GM19328 (cell line): ENCODE measurements at regions not wholly inside any gene's neighbourhood (a gene's known extent, or its start where the extent isn't known, plus 50 kb on each side); places are given as distances from the start of the nearest gene placed in this dataset.

Experiments
- ATAC-seq: cut with Tn5 transposase; IDR thresholded peaks from one replicate; pipeline ENCODE4 v1.9.1; 2021; ENCODE audit warnings: mild to moderate bottlenecking, moderate library complexity; ENCODE audit not compliant: unreplicated experiment

DNA sequence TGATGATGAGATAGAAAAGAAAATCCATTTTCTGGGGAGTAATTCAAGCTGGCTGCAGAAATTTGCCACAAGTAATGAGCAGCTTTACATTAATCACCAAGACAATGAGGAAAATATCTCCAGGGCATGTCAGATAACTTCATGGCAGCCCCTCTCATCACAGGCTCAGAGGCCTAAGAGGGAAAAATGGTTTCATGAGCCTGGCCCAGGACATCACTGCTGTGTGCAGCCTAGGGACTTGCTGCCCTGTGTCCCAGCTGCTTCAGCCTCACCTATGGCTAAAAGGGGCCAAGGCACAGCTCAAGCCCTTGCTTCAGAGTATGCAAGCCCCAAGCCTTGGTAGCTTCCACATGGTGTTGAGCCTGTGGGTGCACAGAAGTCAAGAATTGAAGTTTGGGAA, 161.7 kb downstream of the OPA1 start:
- ATAC-seq = no peak

DNA sequence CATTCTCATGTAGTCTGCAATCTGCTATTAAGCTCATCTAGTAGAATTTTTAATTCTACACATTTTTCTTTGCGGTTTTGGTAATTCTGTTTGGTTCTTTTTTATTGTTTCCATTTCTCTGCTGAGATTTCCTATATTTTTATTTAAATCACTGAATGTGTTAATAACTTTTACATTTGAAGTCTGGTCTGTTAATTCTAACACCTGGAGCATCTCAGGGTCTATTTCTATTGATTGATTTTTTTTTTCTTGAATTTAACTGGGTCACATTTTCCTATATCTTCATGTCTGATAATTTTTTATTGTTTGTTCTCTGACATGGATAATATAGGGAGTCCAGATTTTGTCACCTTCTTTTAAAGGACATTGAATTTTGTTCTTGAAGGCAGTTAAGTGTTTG, 163.5 kb downstream of the OPA1 start:
- no peak for ATAC-seq

DNA sequence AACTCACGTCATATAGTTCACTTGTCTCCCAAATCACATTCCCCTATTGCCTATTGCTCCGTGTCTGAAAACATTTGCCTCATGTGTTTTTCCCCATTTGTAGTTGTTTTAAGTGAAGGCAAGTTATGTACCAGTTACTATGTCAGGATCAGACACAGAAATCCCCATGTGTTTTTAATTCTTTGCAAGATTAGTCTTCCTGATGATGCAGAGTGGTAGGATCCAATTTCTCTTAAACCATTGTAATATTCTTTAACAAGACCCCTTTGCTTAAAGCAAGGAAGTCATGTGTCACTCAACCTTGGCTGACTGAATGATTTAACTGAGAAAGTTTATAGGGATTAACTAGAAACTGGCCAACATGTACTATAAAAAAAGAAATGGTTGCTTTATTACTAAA, 164.4 kb downstream of the OPA1 start:
- ATAC-seq = no peak

DNA sequence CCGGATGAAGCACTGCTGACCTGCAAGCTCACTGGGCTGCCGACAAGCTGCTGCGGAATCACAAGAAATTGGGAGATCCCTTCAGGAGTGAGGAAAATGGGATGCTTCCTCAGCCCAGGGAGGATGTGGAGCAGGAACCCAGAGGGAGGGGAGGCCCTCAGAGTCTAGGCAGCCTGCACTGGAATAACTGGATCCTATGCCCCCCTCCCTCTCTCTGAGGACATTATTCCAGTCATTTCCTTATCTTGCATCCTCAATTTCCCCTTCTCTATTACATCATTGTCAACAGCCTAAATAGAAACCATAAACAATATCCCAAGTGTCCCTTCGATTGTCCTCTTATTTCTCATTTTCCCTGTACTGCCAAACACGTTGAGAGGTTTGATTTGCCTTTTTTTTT, 169.0 kb downstream of the OPA1 start:
- no peak for ATAC-seq

DNA sequence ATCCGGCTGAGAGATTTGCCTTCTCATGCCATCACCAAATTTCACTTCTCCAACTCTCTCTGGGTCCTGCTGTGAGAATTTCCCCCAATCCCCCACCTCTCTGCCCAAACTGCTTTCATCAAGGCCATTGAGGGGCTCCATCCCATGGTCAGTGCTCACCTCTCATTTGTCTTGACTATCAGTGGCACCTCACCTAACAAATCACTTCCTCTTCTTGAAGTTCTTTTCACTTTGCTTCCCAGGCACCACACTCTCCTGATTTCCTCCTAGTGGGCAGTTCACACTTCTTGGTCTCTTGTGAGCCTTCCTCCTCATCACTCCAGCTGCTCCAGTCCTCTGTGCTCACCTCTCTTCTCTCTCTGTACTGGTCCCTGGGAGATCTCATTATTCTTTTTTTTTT, 169.6 kb downstream of the OPA1 start:
- ATAC-seq = no peak

DNA sequence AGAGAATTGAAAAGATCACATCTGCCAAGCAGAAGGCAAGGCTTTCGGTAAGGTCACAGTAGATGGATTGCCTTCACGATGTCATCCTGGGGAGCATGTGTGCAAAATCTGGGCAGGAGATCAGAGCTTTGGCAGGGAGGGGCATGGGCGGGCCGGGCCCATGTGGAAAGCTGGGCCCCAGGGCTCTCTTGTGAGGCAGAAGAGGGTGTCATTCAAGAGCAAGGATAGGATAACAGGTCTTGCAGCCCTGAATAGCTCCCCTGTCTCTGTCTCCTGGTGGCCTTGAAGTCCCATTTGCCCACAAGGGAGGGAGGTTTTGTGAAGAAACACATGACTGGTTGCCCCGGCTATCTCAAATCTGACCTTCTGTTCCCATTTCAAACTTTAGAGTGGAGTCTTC, 172.0 kb downstream of the OPA1 start:
- ATAC-seq = no peak

DNA sequence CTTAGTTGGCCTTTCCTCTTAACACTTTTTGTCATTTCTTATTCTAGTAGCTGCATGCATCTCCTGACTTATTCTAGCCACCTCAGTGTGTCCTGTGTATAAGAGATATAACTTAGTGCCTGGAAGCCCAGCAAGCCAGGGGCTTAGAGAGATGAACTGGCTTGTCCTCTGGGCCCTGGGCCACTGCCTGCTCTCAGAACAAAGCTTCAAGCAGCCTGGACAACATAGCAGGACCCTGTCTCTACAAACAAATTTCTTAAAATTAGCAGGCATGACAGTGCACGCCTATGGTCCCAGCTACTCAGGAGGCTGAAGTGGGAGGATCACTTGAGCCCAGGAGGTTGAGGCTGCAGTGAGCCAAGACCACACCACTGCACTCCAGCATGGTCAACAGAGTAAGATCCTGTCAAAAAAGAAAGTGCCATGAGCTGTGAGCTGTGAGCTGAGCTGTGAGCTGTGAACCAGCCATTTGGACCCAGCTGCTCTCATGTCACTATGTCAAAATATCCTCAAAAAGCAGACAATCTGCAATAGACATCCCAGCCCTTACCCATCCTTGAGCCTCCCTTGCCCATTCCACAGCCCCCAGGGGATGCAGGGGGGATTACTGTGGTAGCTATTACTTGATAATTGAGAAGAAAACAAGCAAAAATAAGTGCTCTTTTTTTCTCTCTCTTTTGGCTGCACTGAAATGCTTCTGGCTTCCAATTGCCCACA, 174.5 kb downstream of the OPA1 start:
- ATAC-seq = no peak

DNA sequence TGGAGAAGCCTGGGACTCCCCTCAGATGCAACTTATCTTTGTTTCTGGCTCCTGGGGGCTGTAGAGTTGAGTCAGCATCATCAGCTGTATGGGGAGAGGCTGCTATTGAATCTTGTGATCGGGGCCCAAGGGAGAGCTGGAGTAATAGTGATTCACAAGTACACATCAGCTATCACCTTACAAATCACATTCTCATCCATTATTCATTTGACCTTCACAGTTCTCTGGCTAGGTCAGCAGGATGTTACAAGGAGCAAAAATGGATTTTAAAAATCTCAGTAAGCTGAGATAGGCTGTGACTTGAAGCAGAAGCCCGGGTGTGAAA, 175.0 kb downstream of the OPA1 start:
- ATAC-seq = no peak

DNA sequence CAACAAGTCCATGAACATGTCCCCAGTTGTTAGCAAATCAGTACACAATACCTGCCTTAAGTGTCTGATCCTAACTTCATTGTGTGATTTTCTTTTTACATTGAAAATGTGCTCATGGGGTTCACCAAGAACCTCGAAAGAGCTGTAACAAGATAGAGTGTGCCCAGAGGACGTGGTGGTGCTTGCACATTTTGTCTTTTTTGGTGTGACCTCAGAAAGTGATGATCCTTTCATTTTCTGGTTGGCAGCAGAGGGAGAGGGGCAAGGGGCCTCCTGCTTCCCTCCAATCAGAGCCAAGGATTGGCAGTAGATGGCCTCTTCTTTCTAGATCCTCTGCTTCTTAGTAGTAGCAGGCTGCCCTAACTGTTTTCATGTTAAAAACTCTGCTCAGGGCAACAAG, 176.4 kb downstream of the OPA1 start:
- no peak for ATAC-seq

DNA sequence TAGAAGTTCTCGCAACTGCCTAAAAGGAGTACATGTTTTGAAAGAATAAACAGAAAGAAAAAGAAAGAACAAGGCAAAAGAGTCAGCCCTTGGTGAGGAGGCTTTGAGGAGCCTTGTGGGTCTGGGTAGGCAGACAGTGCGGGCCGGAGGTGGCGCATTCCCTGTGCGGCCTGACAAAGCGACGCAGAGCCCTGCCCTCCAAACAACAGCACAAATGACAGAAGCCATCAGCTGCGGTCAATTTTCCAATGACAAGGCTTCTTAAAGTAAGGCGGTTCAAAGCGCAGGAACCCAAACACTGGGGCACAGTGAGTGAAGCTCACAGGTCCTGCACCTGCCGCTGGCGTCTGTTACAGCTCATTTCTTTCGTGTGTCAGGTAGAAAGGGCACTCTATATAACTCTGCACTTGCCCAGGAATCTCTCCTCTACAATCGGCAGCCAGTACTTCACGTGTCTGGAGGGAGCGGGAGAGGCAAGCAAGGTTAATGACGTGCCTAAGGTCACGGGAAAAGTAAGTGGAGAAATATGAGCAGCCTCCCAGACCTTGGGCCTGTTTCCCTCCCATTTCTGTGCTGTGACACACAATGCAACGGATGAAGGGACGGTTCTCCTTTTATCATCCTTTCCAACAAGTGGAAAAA, 178.1 kb downstream of the OPA1 start:
- no peak for ATAC-seq

DNA sequence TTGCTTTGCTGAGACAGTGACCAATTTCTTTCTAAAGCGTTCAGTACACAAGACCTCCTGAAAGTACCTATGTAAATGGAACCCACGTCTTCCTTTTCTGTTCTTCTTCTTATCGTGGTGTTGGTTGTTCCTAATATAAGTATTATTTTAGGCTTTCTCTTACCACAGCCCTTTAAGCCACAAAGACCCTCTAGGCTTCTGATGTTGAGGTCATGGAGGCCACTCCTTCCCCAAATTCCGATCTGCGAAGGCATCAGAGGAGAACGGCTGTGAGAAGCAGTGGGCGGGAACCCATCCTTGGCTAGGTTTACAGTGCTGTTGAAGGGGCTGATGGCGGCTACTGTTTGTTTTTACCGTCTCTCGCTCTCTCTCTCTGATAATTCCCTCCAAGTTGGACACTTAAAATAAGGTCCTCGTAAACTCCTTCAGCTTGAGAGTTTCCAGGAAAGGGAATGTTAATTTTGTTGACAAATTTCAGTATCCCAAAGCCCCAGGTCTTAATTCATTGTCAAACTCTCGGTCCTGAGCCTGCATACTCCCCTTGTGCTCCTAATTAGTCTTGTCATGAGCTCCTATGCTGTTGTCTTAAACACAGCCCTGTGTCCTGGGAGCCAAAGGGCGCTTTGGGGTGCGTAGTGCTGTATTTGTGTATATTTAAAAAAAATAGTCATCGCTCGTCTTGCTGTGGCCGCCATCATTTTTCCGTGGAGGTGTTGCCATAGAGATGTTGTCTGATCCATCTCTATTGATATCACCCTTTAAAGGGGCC, 178.8 kb downstream of the OPA1 start:
- ATAC-seq = no peak

DNA sequence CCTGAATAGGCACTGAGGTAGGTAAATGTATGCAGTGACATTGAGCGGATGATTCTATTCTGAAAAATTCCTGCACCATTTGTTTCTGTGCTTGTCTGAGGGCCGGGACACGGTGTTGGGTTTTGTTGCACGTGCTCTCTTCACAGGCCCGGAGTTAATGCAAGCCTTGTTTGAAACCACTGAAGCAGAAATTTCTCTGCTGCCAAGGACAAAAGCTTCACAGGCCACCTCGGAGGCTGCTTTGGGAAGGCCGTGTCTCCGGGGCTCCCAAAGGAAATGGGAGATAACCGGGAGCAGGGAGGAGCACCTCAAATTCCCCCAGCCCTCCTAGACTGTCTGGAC, 179.4 kb downstream of the OPA1 start:
- no peak for ATAC-seq

DNA sequence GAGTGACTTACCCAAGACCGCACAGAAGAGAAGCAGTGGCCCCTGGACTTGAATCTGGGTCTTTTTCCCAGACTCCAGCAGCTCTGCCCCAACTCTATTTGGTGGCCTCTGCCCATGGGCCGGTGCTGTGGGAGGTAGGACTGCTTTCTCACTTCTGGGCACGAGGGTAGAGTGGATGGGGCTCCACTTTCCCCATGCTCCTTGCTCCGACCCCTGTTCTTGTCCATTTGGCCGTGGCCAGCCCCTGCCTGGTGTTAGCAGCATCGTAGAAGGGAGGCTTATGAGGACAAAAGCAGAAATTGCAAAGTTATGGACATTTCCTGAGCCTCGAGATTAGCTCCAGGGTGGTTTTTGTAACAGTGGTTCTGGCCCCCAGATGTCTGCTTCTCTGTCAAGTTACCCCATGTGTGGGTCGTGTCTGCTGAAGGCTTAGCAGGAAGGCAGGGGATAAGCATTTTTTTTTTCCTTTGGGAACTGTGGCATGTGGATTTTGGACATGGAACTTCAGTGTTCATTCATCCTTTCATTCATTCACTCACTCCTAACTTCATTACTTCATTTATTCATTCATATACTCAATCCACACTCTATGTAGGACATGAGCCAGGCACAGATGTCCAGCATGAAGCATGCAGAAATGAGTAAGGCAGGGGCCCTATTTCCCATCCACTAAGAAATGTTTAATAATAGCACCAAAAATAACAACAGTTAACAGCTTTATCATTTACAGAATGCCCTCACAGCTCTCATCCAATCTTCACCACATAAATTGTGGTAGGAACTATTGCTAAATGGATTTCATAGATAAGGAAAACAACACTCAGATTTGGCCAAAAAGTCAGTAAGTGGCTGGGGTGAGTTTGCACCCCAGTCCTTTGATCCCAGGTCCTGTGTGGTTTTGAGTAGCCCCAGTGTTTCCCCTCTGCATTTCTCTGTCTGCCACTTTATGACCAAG, 180.5 kb downstream of the OPA1 start:
- ATAC-seq = no peak

DNA sequence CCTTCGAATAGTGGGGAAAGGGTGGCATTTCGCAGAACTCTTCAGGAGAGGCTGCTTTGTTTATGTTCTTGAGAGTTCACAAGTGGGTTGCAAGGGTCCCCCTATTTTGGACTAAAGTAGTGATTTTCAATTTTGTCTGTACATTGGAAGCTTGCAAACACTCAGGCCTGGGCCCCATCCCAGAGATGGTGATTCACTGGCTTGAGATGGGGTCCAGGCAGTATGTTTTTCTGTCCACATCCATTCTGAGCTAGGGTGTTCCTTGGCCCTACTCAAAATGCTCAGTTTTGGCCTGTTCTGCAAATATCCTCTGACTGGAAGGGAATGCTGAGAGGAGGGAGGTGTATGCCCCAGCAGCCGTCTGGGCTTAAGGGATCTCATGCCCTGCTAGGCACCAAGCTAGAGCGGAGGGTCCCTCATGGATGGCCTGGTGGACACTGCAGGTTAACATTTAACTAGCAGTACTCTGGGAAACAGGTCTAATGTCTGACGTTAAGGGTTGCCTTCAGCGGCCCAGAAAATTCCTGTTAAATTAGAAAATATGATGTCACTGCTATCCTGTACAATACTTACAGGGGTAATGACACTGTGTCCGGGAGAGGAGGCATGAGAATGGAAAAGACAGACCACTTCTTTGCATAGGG, 181.4 kb downstream of the OPA1 start:
- no peak for ATAC-seq

DNA sequence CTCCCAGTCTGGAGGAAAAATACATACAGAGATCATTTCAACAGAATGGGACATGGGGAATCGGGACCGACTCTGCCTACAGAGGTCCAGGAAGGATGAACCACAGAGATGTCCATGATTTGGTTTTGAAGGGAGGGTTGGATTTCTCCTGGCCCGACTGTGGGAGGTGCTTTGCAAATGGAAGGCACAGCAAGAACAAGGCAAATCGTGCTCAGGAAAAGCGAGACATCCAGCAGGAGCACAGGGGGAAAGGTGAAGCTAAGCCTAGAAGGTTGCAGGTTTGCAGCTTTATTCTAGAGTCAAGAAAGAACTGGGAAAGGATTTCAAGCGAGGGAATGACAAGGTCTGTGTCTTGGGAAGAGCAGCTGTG, 181.9 kb downstream of the OPA1 start:
- ATAC-seq = no peak

DNA sequence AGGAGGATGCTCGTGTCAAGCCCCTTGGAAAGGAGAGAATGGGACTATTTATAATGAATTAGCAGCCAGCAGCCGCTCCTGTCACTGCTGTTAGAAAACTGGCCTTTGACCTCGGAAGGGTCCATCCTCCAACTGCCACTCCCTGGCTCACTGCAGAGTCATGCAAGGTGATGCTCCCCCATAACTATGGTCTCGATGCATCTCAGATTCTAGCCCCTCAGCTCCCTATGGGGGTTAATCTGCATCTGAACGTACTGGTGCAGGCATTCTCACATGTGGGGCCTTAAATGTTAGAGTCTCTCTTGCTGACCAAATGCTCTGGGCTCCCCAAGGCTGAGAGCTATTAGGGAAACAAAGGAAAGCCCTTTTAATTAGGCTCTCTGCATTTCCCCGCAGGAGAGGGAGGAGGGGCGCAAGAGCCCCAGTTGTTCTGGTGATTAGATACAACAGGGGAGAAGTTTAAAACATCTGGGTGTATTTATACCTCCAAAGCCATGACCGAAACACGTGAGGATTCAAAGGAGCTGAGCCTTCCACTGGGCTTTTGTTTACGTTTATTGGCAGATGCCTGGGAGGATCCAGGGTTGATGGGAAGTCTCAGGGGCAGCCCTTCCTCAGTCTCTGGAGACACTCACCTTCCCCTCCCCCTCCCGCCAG, 182.5 kb downstream of the OPA1 start:
- ATAC-seq = no peak

DNA sequence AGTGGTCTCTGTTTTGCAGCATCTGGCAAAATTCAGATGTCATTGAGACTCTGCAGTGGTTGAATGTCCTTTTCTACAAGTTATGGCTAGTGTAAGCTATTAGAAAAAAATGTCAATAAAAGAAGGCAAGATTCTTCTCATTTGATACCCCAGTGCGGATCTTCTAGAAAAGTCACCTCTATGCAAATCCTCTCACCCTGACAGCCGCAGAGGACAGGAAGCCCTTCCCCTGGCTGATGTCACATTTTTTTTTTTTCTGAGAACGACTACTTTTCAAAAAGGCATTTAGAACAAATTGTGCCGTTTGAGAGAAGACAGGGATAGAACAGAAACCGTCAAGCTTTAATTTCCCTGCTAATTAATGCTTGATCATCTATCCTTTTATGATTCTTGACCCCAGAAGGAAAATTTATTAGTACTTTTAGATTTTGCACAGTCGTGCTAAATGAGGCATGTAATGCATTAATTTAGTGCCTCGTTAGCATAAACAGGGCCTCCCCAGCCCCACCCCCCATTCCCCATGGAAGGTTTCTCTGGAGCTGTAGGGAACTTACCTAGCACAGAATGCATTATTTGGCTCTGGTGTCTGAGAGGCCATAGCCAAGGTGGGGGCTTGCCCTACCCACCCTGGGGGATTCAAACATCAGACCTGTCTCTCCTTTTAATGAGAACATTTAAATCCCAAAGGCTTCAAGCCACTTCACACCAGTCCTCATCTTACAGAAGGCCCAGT, 183.8 kb downstream of the OPA1 start:
- ATAC-seq = no peak

DNA sequence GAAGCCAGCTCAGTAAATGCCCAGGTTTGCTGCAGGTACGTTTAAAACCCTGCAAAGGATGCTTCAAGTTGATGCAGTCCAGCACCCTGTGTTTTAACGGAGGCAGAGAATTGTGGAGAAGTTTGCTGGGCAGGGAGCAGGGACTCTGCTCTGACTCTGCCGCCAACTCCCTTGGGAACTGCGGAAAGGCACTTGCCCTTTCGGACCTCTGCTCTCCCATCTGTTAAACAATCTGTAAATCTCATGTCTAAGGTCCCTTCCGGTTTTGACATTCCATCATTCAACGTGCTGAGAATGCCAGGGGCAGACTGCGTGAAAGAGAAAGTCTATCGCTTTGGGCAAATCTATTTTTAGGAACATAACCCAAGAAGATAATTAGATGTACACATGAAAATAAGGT, 184.5 kb downstream of the OPA1 start:
- ATAC-seq = no peak

DNA sequence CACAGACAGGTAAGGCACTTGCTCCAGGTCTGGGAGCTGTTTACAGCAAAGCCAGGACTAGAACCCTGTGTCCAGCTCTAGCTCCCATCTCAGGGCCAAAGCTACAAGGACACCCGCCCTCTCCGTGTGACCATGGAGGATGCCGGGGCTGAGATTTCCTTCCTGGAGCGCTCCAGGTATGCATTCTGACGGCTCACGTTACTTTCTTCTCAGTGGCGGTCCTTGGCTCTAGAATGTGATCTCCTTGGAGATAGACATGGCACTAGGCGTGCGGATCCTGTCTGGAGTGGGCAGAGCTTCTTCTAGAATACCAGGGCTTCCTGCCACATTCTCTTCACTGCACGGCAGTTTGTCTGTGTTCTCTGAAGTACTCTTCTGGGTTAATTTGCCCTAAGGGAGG, 185.7 kb downstream of the OPA1 start:
- ATAC-seq = no peak

DNA sequence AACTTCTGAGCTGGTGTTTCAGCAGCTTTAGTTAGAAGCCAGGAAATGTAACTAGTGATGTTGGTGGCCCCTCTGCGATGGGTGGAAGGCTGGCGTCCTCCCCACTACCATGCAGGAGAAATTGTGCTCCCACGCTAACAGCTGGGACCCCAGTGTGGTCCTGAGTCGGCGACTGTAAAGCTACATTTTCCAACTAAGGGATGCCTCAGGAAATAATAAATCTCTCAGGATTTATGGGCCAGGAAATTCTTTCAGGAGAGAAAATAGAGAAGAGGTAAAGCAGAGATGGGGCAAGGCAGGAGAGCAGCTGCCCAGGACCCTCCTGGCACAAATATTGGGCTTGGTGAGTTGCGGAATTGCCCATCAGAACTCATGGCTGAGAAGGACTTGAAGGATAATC, 186.9 kb downstream of the OPA1 start:
- ATAC-seq = no peak
